ENCODE measurements at regions not wholly inside any gene's neighbourhood (a gene's known extent, or its start where the extent isn't known, plus 50 kb on each side); places are given as distances from the start of the nearest gene placed in this dataset.

DNA sequence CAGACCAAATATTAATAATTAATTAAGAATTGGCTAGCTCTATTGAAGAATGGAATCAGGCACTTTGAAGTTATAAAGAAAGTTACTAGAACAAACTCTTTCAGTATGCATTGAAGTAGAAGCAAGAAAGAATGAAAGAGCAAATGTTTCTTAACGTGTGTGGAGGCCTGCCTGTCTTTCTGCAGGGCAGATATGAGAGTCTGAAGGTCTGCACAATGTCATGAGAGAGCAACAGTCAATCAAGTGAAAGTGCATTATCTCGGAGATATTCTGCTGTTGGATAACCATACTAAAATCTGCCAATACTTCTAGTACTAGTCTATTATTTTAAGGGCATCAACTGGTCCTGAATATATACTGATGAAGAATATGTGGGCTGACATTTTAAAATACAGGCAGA is 1270.8 kb downstream of the ZPLD1 start:
- H3K4me3 ChIP-seq = no peak overlapping the region
- no peaks in the 10 kb centered on the region for H3K27me3 ChIP-seq
- H3K4me1 ChIP-seq = no peaks in the 10 kb centered on the region
- H3K9me3 ChIP-seq = no peaks in the 10 kb centered on the region
- WGBS, 4 donors = 3 to 16% (median 12%) methylated on average over 2 of the region's 2 CpGs
- H3K27ac ChIP-seq = no peak overlapping the region
- intact Hi-C loops (cut with DNase I) = no loop called here
- no peak for DNase-seq
- TF ChIP-seq POLR2A (IDR thresholded peaks at IDR 0.05) (no peak), CTCF (IDR thresholded peaks at IDR 0.05) (no peak)
- no peak for ATAC-seq
- no peaks in the 10 kb centered on the region for H3K36me3 ChIP-seq

DNA sequence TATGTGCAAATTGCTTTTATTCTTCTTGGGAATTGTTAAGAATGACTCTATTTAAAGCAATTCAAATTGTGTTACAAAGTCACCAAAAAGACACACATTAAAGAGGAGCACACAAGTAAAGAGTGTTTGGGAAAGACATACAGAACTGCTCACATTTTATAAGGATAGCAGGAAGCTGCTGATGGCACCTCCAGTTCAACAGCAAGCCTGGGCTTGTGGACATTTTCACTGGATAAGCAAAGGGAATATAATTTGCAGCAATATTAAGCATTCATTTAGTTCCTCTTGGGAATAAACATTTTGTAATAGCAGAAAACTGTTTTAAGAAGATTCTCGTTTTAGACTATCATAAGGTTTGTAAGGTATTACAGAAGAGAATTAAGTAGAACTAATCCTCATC is 1271.9 kb downstream of the ZPLD1 start:
- ATAC-seq (no peak), DNase-seq (no peak)
- Histone ChIP-seq H3K27ac (no peak overlapping the region), H3K4me1 (no peaks in the 10 kb centered on the region), H3K4me3 (no peak overlapping the region), H3K9me3 (peaks cover 0 to 5% (median 0%) of the 10 kb centered on the region in 12 donors), H3K36me3 (no peaks in the 10 kb centered on the region), H3K27me3 (no peaks in the 10 kb centered on the region)
- intact Hi-C loops (cut with DNase I) = no loop called here
- 59 to 76% (median 67%) methylated on average over 1 of the region's 1 CpG for WGBS, 4 donors
- no peak for TF ChIP-seq CTCF (IDR thresholded peaks at IDR 0.05)
- no peak for TF ChIP-seq POLR2A (IDR thresholded peaks at IDR 0.05)

DNA sequence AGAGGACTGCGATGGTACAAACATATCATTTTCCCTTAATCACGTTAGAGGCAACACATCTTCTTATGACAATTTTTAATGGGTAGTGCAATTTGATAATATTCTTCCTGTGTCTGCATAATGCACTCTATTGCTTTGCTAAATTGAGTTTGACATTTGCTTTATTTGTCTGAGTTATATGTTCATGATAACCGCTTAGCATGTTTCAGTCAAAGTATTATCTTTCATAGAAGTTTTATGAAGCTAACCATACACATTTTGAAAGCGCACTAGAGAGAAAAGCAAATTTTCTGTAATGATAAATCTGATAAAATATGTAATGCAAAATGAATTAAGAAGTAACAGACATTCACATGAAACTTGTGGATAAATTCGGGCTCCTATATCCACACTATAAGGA is 1276.9 kb downstream of the ZPLD1 start:
- H3K36me3 ChIP-seq = no peaks in the 10 kb centered on the region
- DNase-seq = no peak
- no peak for ATAC-seq
- peaks cover 0 to 5% (median 0%) of the 10 kb centered on the region in 12 donors for H3K9me3 ChIP-seq
- H3K27ac ChIP-seq = no peak overlapping the region
- intact Hi-C loops (cut with DNase I) = no loop called here
- TF ChIP-seq POLR2A (IDR thresholded peaks at IDR 0.05) = no peak
- TF ChIP-seq CTCF (IDR thresholded peaks at IDR 0.05) = no peak
- H3K27me3 ChIP-seq = no peaks in the 10 kb centered on the region
- H3K4me1 ChIP-seq = no peaks in the 10 kb centered on the region
- 90 to 93% (median 92%) methylated on average over 5 of the region's 5 CpGs for WGBS, 4 donors
- no peak overlapping the region for H3K4me3 ChIP-seq

DNA sequence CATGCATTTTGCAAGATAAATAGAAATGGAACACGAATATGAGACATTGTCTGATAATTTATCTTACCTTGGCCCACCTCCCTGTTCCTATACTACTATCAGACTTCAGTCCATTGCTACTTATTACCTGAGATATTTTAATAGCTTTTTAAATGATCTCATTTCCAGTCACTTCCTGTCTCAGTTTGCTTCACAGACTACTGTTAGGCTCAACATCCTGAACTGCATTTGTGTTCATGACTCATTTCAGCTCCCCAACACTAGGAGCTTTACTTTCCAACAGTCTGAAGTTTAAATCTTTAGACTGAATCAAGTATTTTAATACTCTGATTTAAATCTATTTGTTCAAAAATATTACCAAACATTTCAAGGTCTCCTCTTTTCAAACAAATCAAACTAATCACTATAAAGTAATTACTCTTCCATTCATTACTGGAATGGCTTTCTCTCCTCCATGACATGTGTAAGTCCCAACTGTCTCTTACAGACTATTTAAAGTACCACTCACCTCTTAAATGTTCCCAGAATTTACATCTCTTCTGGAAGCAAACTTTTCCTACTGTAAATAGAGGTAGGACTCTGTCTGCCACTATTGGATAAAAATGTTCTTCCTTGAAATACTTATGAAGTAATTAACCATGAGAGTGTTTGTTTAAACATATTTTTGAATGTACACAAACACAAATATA is 1277.6 kb downstream of the ZPLD1 start:
- DNase-seq (no peak), ATAC-seq (no peak)
- Histone ChIP-seq H3K9me3 (peaks cover 0 to 5% (median 0%) of the 10 kb centered on the region in 12 donors), H3K4me1 (no peaks in the 10 kb centered on the region), H3K27me3 (no peaks in the 10 kb centered on the region), H3K36me3 (no peaks in the 10 kb centered on the region), H3K27ac (no peak overlapping the region), H3K4me3 (no peak overlapping the region)
- no peak for TF ChIP-seq POLR2A (IDR thresholded peaks at IDR 0.05)
- TF ChIP-seq CTCF (IDR thresholded peaks at IDR 0.05) = no peak
- WGBS, 4 donors = 28 to 46% (median 36%) methylated on average over 1 of the region's 1 CpG
- intact Hi-C loops (cut with DNase I) = no loop called here
